ENCODE measurements at regions not wholly inside any gene's neighbourhood (a gene's known extent, or its start where the extent isn't known, plus 50 kb on each side); places are given as distances from the start of the nearest gene placed in this dataset.

DNA sequence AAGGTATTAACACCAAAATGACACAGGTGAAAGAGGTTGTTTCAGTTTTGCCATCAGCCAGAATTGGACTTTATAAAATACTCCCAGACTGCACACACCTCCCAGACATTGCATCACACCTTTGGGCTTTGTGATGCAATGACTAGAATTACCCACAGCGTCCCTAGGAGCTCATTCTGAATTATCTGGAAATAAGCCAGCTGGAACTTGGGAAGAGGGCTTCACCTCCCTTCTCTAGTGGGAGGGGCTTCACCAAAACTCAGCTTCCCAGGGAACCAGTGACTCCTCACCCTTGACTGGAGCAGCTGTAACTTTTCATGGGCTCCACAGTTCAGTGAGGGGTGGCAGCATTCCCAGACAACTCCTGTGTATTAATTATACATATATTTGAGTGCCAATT lies 83.1 kb upstream of the BZW1 start:
- no CpG with 5 or more reads among the region's 1 CpG for WGBS (ENCODE audit: extremely low coverage, insufficient read length, low lambda C conversion rate)
- H3K4me3 Mint-ChIP-seq, result no peak overlapping the region
- peaks cover 13% of the 10 kb centered on the region; the same call in 1 of the 2 replicates for H3K27me3 Mint-ChIP-seq (ENCODE audit: low read depth)

More for the DNA sequence above, 83.1 kb upstream of the BZW1 start:
- no peaks in the 10 kb centered on the region for H3K36me3 Mint-ChIP-seq (ENCODE audit: insufficient read depth in 1 of 3, low read depth in 3 of 3)
- H4K5ac ChIP-seq (ENCODE audit: insufficient read length, low read depth, low read length), result no peak overlapping the region
- H3K4me1 Mint-ChIP-seq, result peaks cover 12 to 20% of the 10 kb centered on the region in 2 experiments
- no peak overlapping the region for H3K56ac ChIP-seq (ENCODE audit: insufficient read length, low read depth, low read length)
- H2BK5ac ChIP-seq (ENCODE audit: insufficient read length, low read length), result no peak overlapping the region
- no peak overlapping the region for H2BK12ac ChIP-seq (ENCODE audit: insufficient read length, low read depth, low read length)
- H4K20me1 ChIP-seq (ENCODE audit: control insufficient read depth, insufficient read depth, insufficient read length), result no peaks in the 10 kb centered on the region
- H3K79me1 ChIP-seq (ENCODE audit: insufficient read depth, low read depth, low read length, poor library complexity, severe bottlenecking), result no peaks in the 10 kb centered on the region
- no peak overlapping the region for H4K8ac ChIP-seq (replicated peaks; ENCODE audit: insufficient read length, low read depth, low read length)
- no peak overlapping the region for H2BK15ac ChIP-seq (ENCODE audit: low read depth, low read length)
- H3K79me2 ChIP-seq (ENCODE audit: insufficient read depth, low read length), result no peaks in the 10 kb centered on the region
- H3T11ph ChIP-seq (ENCODE audit: low read length), result no peak overlapping the region
- no peak overlapping the region for H3K9ac ChIP-seq (ENCODE audit: extremely low read depth, insufficient read length, low read length)
- H3K4me1 ChIP-seq (ENCODE audit: insufficient read depth, low read length), result no peaks in the 10 kb centered on the region
- DNase-seq, result no peak
- H3K27me3 ChIP-seq (ENCODE audit: insufficient read depth, low read length), result no peaks in the 10 kb centered on the region
- no peak overlapping the region for H3K23ac ChIP-seq (ENCODE audit: insufficient read length, low read depth, low read length)
- H3K23me2 ChIP-seq (ENCODE audit: insufficient read length, low read depth, low read length, poor library complexity, severe bottlenecking), result no peaks in the 10 kb centered on the region
- no peak overlapping the region for H3K4ac ChIP-seq (ENCODE audit: low read depth, low read length)
- H3K14ac ChIP-seq (ENCODE audit: insufficient read depth, low read length), result no peak overlapping the region
- H3K9me3 ChIP-seq (ENCODE audit: control insufficient read depth, low read depth, low read length), result no peaks in the 10 kb centered on the region
- H4K91ac ChIP-seq (ENCODE audit: insufficient read length, low read depth, low read length), result no peak overlapping the region
- no peaks in the 10 kb centered on the region for H3K9me3 Mint-ChIP-seq
- H3K27ac Mint-ChIP-seq, result no peak overlapping the region
- no peak overlapping the region for H3K4me2 ChIP-seq (ENCODE audit: insufficient read depth, insufficient read length, low read length)
- no peak overlapping the region for H3K27ac ChIP-seq (ENCODE audit: insufficient read length, low read depth, low read length)
- H2BK20ac ChIP-seq (ENCODE audit: low read depth, low read length, poor library complexity, severe bottlenecking), result no peak overlapping the region
- H2AK5ac ChIP-seq (ENCODE audit: insufficient read length, low read length), result no peak overlapping the region
- no peak overlapping the region for H3K18ac ChIP-seq (ENCODE audit: insufficient read length, low read depth, low read length)
- no peak overlapping the region for H2AFZ ChIP-seq (ENCODE audit: low read length)
- H2BK120ac ChIP-seq (ENCODE audit: low read depth, low read length, poor library complexity, severe bottlenecking), result no peak overlapping the region
- TF ChIP-seq, protein P1, sequence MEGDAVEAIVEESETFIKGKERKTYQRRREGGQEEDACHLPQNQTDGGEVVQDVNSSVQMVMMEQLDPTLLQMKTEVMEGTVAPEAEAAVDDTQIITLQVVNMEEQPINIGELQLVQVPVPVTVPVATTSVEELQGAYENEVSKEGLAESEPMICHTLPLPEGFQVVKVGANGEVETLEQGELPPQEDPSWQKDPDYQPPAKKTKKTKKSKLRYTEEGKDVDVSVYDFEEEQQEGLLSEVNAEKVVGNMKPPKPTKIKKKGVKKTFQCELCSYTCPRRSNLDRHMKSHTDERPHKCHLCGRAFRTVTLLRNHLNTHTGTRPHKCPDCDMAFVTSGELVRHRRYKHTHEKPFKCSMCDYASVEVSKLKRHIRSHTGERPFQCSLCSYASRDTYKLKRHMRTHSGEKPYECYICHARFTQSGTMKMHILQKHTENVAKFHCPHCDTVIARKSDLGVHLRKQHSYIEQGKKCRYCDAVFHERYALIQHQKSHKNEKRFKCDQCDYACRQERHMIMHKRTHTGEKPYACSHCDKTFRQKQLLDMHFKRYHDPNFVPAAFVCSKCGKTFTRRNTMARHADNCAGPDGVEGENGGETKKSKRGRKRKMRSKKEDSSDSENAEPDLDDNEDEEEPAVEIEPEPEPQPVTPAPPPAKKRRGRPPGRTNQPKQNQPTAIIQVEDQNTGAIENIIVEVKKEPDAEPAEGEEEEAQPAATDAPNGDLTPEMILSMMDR (conservative IDR thresholded peaks at IDR 0.05), result no peak

Data from H9 (cell line).